Thoracic aorta (tissue), 2 donors: ENCODE measurements at regions not wholly inside any gene's neighbourhood (a gene's known extent, or its start where the extent isn't known, plus 50 kb on each side); places are given as distances from the start of the nearest gene placed in this dataset.
A peak's percentile ranks its signal among the peaks of the same experiment; 100 is the strongest.

ENCODE experiments used
- ATAC-seq: fragments of 150-250 bp; one replicate; pipeline ENCODE4 v1.8.0; 2017; ENCODE audit warnings: low read depth; ENCODE audit not compliant: insufficient number of reproducible peaks, low FRiP score
- DNase-seq: peaks from one replicate; pipeline ENCODE4 v3.0.0-alpha.2; 2020; ENCODE audit warnings: low spot score
- H3K27ac ChIP-seq, 2 donors: fragments of 200-600 bp; sonication (generic); 1 replicate in 1 of 2; 2 replicates in 1 of 2; pipeline ENCODE4 v1.5.1; 2016; ENCODE audit warnings: mild to moderate bottlenecking in 2 of 2, moderate library complexity in 2 of 2
- H3K27me3 ChIP-seq: fragments of 200-600 bp; sonication (generic); replicated peaks from 2 replicates; pipeline ENCODE4 v1.6.0; 2016; ENCODE audit warnings: mild to moderate bottlenecking; ENCODE audit not compliant: insufficient read depth
- H3K36me3 ChIP-seq: fragments of 200-600 bp; sonication (generic); one replicate; pipeline ENCODE4 v1.5.1; 2016
- H3K4me1 ChIP-seq, 2 donors: fragments of 200-600 bp; sonication (generic); 1 replicate in 1 of 2; 2 replicates in 1 of 2; pipeline versions ENCODE4 v1.5.1 to v1.6.0; 2016; ENCODE audit warnings: low read depth in 2 of 2, mild to moderate bottlenecking in 1 of 2; ENCODE audit not compliant: control insufficient read depth in 1 of 2
- H3K4me3 ChIP-seq: fragments of 200-600 bp; sonication (generic); 2 replicates; pipeline ENCODE4 v1.5.1; 2016; ENCODE audit warnings: mild to moderate bottlenecking
- H3K9me3 ChIP-seq: fragments of 200-600 bp; sonication (generic); 2 replicates; pipeline ENCODE4 v1.5.1; 2016
- CTCF ChIP-seq: fragments of 200-600 bp; sonication (generic); IDR thresholded peaks from one replicate; pipeline ENCODE4 v1.5.1; 2019; ENCODE audit warnings: antibody characterized with exemption

- Histone ChIP-seq H3K27ac (peak overlapping the region; percentile 44 to 79), H3K4me1 (peaks cover 5 to 14% of the 10 kb centered on the region in 2 donors), H3K27me3 (no peaks in the 10 kb centered on the region), H3K4me3 (peak overlapping the region; percentile 46), H3K36me3 (no peaks in the 10 kb centered on the region), H3K9me3 (no peaks in the 10 kb centered on the region)
- TF ChIP-seq CTCF, result no peak
- ATAC-seq (no peak), DNase-seq (no peak)
Observed at GRCh38 chr1:228685081-228685660, 50.1 kb upstream of the RHOU start.
